Activated gamma-delta T cell (primary cell): ENCODE measurements at regions not wholly inside any gene's neighbourhood (a gene's known extent, or its start where the extent isn't known, plus 50 kb on each side); places are given as distances from the start of the nearest gene placed in this dataset.
"Not testable (repeated sequence)": the region's sequence is repeated elsewhere in the genome, so short reads cannot be mapped to it uniquely, and the experiment has no call there.

ENCODE experiments used
- DNase-seq: peaks from one replicate; lab custom pipeline; 2025; lab: John Stamatoyannopoulos, UW

- DNase-seq: no peak
These were observed 404.7 kb upstream of the PODXL start for GRCh38 chr7:131961054-131961680.

DNA sequence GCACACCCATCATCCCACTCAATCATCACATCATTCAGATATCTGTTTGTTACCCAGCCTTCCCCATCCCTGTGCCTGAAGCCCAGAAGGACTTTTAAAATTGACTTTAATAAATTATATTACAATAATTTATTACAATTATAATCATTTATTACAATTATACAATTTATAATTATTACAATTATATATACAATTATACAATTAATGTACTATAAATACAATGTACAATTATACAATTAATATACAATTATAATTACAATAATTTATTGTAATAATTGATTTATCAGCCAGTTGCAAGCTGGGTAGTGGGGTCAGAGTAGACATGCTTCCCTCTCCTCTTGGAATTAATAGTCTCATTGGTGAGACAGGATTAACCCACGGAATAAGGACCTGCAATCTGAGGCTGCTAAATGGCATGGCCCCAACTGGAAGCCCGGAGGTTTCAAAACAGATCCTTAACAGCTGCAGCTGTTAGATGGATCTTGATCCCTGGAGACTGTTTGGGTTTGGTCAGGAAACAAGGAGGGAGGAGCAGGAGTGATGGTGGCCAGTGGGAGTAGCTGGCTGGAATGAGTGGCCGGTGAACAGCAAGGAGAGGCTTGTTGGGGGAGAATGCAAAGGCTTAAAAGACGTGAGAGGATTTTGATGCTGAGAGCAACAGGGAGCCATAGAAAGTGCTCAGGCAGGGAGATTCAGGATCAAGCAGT, 402.8 kb upstream of the PODXL start:
- no peak for DNase-seq

DNA sequence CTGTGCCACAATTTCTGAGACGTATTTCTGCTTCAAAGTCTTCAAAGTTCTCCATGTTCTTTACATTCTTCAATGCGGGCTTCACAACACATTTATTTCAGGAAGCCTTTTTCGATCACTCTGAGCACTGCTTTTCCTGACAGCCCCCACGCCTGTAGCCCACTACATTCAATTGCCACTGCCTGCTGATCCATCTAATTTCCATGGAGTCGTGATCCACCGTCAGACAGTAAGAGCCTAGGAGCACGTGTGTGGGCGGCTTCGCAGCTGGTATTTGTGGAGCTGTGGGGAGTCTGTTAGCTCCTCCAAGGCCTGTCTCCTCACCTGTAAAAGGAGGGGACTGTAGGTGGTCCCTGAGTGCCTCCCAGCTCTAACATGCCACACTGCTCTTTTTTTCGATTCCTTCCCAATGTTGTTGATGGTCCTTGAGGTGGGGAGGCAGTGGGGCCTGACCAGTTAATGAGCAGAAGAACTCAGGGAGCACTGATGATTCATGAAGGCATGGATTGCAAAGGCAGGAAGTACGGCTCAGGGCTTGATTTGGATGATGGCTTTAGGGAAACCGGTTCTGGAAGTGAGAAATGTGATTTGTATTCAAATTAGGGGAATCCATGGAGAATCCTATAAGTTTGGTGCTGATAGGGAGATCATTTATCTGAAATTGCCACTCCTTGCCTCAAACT, 401.1 kb upstream of the PODXL start:
- DNase-seq: no peak

DNA sequence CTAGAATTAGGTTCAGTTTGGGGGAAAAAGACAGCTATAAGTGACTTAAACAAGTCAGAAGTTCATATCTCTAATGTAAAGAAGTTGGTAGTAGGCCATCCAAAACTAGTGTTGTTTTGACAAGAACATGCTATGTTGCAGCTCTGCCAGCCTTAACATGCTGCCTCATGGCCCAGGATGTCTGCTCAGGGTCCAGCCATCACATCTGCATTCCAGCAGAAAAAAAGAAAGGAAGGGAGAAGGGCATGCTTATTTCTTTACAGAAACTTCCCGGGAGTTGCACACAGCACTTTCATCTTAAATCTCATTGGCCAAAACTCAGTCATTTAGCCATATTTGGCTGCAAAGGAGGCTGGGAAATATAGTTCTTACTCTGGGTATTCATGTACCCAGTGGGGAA, 400.4 kb upstream of the PODXL start:
- DNase-seq: no peak

DNA sequence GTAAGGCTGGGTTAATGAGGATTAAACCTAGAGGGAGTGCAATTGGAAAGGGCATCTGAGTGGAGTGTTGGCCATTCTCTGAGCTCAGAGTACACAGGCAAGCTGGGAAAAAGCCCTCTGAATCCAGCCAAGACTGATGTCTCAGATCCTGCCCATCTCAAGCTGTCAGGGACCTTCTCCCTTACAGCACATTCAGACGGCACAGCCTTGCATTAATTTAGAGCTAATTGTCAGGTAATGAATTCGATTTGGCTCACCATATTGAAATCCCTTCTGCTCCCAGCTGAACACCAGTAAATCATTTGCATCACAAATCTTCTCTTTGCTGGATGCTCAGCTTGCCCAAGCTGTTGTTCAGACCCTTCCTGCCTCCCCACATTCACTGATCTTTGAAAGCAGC, 399.3 kb upstream of the PODXL start:
- no peak for DNase-seq

GRCh38 chr7:131953184-131953583, 396.8 kb upstream of the PODXL start:
- DNase-seq: no peak

DNA sequence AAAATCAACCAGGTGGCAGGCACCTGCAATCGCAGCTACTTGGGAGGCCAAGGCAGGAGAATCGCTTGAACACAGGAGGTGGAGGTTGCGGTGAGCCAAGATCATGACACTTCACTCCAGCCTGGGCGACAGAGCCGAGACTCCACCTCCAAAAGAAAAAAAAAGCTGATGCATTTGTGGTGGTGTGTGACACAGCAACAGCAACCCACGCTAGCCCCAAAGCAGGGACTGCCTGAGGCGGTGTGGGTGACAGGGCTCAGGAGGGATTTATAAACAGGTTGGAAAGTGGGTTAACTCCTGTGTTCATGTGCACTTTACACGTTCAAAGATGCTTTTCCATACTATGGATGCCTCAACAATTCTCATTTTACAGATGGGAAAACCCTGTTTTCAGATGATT, 395.9 kb upstream of the PODXL start:
- no peak for DNase-seq

GRCh38 chr7:131950758-131951157, 394.3 kb upstream of the PODXL start:
- no peak for DNase-seq

DNA sequence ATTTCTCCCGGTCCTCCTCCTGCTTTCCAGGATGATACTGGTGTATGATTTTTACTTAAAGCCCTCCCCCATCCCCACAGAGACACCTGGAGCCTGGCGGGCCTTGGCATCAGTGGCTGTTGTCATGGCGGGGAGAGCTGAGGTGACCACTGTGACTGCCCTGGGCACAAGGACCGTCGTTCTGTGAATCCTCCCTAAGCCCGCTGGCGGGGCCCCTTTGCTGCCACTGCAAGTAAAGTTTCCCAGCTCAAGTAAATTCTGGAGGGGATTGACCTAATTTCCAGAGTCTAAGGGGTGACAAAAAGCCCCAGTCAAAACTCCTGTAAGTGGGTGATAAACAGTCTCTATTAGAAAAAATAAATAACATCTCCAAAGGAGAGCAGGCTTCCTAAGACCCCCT, 393.2 kb upstream of the PODXL start:
- no peak for DNase-seq

DNA sequence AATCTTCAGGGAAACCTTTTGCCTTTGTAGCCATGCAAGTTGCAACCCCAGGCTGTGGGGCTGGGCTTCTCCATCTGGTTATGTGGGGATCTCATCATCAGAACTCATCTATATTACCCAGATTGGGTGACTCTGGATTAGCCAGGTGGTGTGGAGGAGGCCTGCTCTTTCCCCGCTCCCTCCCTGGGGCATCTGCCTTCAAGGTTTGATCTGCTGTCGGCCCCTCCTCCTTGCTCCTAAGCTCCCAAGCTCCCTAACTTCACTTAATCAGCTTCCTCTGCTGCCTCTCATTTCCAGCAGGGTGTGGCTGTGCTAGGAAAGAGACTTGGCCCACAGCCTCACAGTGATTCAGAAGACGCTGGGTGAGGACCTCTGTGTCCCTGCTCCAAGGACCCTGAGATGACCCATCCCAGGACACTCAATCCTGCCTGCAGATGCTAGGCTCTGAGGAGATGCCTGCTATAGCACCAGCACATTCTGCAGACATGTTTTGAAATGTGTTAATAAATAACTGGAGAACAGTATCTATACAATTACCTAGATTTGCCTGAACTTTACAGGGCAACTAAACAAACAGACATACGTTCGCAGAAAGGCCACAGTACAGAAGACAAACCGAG, 392.1 kb upstream of the PODXL start:
- no peak for DNase-seq

DNA sequence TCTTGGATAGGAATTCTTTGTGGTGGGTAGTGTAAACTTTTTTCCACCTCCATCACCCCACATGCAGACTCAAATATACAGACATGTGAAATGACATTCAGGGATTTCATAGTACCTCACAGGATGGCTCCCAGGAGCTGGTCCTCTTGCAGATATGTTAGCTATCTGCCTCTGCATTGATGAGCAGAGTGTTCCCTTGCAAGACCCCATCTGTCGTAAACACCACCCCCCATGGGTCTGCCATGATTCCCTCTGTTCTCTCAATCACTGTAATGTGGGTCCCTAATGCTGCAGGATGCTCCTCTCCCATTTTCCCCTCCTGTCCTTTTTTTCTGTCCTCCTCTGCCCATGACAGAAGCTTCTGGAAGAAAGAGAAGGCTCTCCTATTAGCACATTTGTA, 391.2 kb upstream of the PODXL start:
- DNase-seq: no peak

DNA sequence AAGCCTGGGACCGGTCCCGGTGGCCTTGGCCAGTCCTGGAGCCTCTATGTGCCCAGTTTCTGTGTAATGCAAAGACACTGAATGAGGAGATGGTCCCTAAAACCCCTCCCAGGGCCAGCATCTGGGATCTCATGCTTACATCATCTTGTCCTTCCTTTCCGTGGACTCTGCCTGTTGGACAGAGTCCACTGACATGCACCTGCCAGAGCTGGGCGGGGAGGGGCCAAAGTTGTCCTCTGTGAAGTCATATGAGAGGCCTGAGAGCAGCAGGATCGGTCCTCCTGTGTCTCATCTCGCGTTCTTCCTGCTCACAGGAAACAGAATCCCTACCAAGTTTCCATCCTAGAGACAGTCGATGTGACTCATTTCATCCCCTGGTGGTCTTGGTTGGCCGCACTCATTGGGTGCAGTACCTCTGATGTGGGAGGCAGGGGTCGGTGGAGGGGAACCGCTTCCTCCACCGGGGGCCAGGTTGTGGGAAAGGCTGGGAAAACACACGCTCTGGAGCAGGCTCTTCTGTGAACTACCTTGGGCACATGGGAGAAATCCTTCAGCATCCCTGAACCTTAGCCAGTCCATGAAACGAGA, 389.6 kb upstream of the PODXL start:
- no peak for DNase-seq

- no peak for DNase-seq
These were observed 389.0 kb upstream of the PODXL start for GRCh38 chr7:131945313-131945911.

- no peak for DNase-seq
These were observed 388.2 kb upstream of the PODXL start for GRCh38 chr7:131944556-131945069.

DNA sequence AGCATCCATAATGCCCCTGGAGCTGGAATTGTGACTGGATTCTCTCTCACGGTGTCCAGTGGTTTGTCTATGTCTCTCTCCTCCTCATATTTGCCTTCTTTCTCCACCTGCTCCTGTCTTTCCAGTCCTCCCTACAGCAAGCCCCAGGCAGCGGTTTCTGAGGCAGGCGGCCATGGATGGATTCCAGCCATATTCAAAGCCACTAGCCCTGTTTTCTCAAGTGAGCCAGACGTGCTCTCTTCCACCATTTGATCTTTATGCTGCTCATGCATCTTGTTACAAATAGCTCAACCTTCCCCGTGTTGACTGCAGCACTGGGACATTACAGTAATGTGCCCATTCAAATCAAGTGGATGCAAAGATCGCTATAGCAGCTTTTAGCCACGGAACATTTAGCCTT, 387.2 kb upstream of the PODXL start:
- no peak for DNase-seq

DNA sequence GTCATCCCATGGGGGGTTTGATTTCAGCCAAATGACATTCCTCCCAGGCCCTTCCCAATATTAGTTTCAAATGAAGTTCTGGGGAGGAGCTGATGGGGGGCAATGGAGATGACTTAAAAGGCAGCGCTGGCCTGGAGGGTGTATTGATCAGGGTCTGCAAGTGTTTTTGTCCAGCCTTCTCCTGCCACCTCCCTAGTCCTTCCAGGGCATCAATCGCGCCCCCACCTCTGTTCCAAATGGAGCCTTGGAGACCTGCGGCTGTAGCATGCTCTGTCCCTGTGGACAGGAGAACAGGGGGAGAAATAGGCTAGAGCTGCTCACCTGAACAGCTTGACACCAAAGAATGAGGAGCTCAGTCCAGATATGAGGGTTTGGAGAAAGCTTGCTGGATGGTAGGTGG, 386.8 kb upstream of the PODXL start:
- no peak for DNase-seq

- DNase-seq: no peak
These were observed 386.1 kb upstream of the PODXL start for GRCh38 chr7:131942287-131943150.

DNA sequence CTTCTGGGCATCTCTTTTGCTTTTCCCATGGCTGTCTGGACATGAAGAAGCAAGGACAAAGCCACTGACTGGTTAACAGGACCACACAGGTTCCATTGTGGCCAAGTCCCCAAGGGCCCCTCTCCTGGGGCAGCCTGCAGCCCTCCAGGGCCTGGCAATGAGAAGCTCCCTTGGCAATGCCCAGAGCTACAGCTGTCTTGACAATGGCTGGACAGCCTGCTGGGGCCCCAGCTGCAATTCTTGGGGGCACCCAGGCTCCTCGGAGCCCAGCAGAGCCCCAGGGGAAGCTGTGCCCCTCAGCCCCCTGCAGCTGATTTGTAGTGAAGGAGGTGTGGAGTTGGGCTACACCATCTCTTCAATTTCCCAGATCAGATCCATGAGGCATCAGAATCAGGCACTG, 384.9 kb upstream of the PODXL start:
- no peak for DNase-seq

GRCh38 chr7:131940621-131941165, 384.3 kb upstream of the PODXL start:
- DNase-seq: no peak

- DNase-seq: not testable (repeated sequence)
These were observed 382.4 kb upstream of the PODXL start for GRCh38 chr7:131938788-131939187.

DNA sequence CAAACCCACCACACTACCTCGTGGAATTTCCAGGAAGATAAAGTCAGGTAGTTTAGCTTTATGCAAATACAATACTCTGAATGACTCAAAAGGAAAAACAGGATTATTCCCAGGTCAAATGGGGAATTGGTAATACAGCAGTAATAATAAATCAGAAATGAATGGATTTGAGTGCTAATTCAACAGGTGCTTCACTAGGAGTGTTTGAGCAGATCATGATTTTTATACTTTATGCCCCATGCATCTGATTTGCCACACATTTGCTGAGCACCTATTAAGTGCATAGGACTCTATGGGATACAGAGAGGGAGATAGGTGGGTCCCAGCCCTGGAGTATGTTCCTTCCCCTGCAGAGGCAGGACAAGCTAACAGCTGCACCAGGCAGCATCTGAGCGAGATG, 381.4 kb upstream of the PODXL start:
- DNase-seq: no peak
